HEK293 (cell line): ENCODE measurements at regions not wholly inside any gene's neighbourhood (a gene's known extent, or its start where the extent isn't known, plus 50 kb on each side); places are given as distances from the start of the nearest gene placed in this dataset.

ENCODE experiments used
- CTCF ChIA-PET: fragments of 350-600 bp; formaldehyde crosslinking; extraction: SDS; loops from one replicate; lab custom pipeline; 2021; ENCODE audit warnings: antibody characterized with exemption; lab: Yijun Ruan, JAX
- POLR2A ChIA-PET: fragments of 300-600 bp; formaldehyde crosslinking; extraction: SDS; loops from one replicate; lab custom pipeline; 2020; ENCODE audit warnings: antibody characterized with exemption, inconsistent platforms; lab: Yijun Ruan, JAX
- H3K27ac ChIP-seq: fragments of 200-500 bp; sonication (Bioruptor generic); 2 replicates; pipeline ENCODE4 v1.5.1; 2014; ENCODE audit warnings: low read depth, low read length, control low read depth, inconsistent platforms; ENCODE audit errors: extremely low read depth
- H3K36me3 ChIP-seq, 2 experiments: fragments of 200-500 bp in 1 of 2; sonication (Bioruptor generic) in 1 of 2; 1 replicate in 1 of 2; 2 replicates in 1 of 2; pipeline ENCODE4 v1.5.1; 2014 to 2017; ENCODE audit warnings: inconsistent platforms in 2 of 2, low read length in 2 of 2; ENCODE audit not compliant: control insufficient read depth in 2 of 2, insufficient read depth in 1 of 2
- H3K4me1 ChIP-seq: fragments of 200-500 bp; sonication (Bioruptor generic); 2 replicates; pipeline ENCODE4 v1.5.1; 2014; ENCODE audit warnings: mild to moderate bottlenecking, low read length, inconsistent platforms; ENCODE audit not compliant: control insufficient read depth, insufficient read depth
- H3K4me3 ChIP-seq: 2 replicates; pipeline ENCODE4 v1.5.1; 2011; ENCODE audit warnings: low read depth, mild to moderate bottlenecking, control low read depth, low read length, moderate library complexity
- H3K9me3 ChIP-seq: fragments of 200-500 bp; sonication (Bioruptor generic); 2 replicates; pipeline ENCODE4 v1.5.1; 2014; ENCODE audit warnings: low read depth, low read length, inconsistent platforms; ENCODE audit not compliant: control insufficient read depth, insufficient read depth
- CTCF ChIP-seq: fragments of 450-650 bp; formaldehyde crosslinking; IDR thresholded peaks from 2 replicates; pipeline ENCODE4 v1.5.1; 2016; ENCODE audit warnings: missing biosample characterization, missing genetic modification characterization
- EGR2 ChIP-seq: fragments of 450-650 bp; formaldehyde crosslinking; IDR thresholded peaks from 2 replicates; pipeline ENCODE4 v1.5.1; 2016; ENCODE audit warnings: low read depth, missing biosample characterization, missing genetic modification characterization
- GLI4 ChIP-seq: fragments of 450-650 bp; formaldehyde crosslinking; IDR thresholded peaks from 2 replicates; pipeline ENCODE4 v1.5.1; 2016; ENCODE audit warnings: missing biosample characterization, missing genetic modification characterization
- HOXC10 ChIP-seq: sonication (generic); formaldehyde crosslinking; IDR thresholded peaks from 2 replicates; pipeline ENCODE4 v1.8.1; 2023; ENCODE audit warnings: mild to moderate bottlenecking, missing genetic modification reagents
- KLF9 ChIP-seq: fragments of 450-650 bp; formaldehyde crosslinking; IDR thresholded peaks from 2 replicates; pipeline ENCODE4 v1.5.1; 2016; ENCODE audit warnings: missing biosample characterization, missing genetic modification characterization, low read depth
- MEIS1 ChIP-seq: sonication (generic); formaldehyde crosslinking; IDR thresholded peaks from 2 replicates; pipeline ENCODE4 v1.8.1; 2022; ENCODE audit warnings: missing genetic modification reagents, mild to moderate bottlenecking, borderline replicate concordance
- OSR2 ChIP-seq: fragments of 450-650 bp; formaldehyde crosslinking; IDR thresholded peaks from 2 replicates; pipeline ENCODE4 v1.5.1; 2016; ENCODE audit warnings: missing biosample characterization, missing genetic modification characterization
- RBAK ChIP-seq: fragments of 450-650 bp; formaldehyde crosslinking; IDR thresholded peaks from 2 replicates; pipeline ENCODE4 v1.5.1; 2016; ENCODE audit warnings: missing biosample characterization, missing genetic modification characterization
- SCRT1 ChIP-seq: fragments of 450-650 bp; formaldehyde crosslinking; IDR thresholded peaks from 2 replicates; pipeline ENCODE4 v1.5.1; 2016; ENCODE audit warnings: missing biosample characterization, missing genetic modification characterization, borderline replicate concordance
- TCF7L2 ChIP-seq: IDR thresholded peaks from 2 replicates; pipeline ENCODE4 v1.6.1; 2011; ENCODE audit warnings: low read depth, mild to moderate bottlenecking, inconsistent platforms, low read length, moderate library complexity, borderline replicate concordance
- ZBTB10 ChIP-seq: fragments of 450-650 bp; formaldehyde crosslinking; IDR thresholded peaks from 2 replicates; pipeline ENCODE4 v1.5.1; 2016; ENCODE audit warnings: missing biosample characterization, missing genetic modification characterization
- ZBTB21 ChIP-seq: fragments of 450-650 bp; formaldehyde crosslinking; IDR thresholded peaks from 2 replicates; pipeline ENCODE4 v1.5.1; 2017; ENCODE audit warnings: missing biosample characterization, missing genetic modification characterization
- ZEB2 ChIP-seq: fragments of 450-650 bp; formaldehyde crosslinking; IDR thresholded peaks from 2 replicates; pipeline ENCODE4 v1.5.1; 2016; ENCODE audit warnings: missing biosample characterization, missing genetic modification characterization
- ZFP69B ChIP-seq: fragments of 450-650 bp; formaldehyde crosslinking; IDR thresholded peaks from 2 replicates; pipeline ENCODE4 v1.5.1; 2016; ENCODE audit warnings: missing biosample characterization, missing genetic modification characterization
- ZNF112 ChIP-seq: fragments of 450-650 bp; formaldehyde crosslinking; IDR thresholded peaks from 2 replicates; pipeline ENCODE4 v1.5.0; 2017; ENCODE audit warnings: missing biosample characterization, missing genetic modification characterization
- ZNF175 ChIP-seq: fragments of 450-650 bp; formaldehyde crosslinking; IDR thresholded peaks from 2 replicates; pipeline ENCODE4 v1.5.1; 2016; ENCODE audit warnings: missing biosample characterization, missing genetic modification characterization
- ZNF202 ChIP-seq: fragments of 450-650 bp; formaldehyde crosslinking; IDR thresholded peaks from 2 replicates; pipeline ENCODE4 v1.5.1; 2016; ENCODE audit warnings: missing biosample characterization, missing genetic modification characterization, borderline replicate concordance
- ZNF248 ChIP-seq: fragments of 450-650 bp; formaldehyde crosslinking; IDR thresholded peaks from 2 replicates; pipeline ENCODE4 v1.5.1; 2017; ENCODE audit warnings: missing biosample characterization, missing genetic modification characterization
- ZNF274 ChIP-seq, 2 experiments: fragments of 200-500 bp in 1 of 2; fragments of 450-650 bp in 1 of 2; sonication (Bioruptor generic) in 1 of 2; formaldehyde crosslinking in 1 of 2; IDR thresholded peaks; 2 replicates each; pipeline versions ENCODE4 v1.5.1 to v1.6.1; 2014 to 2016; ENCODE audit warnings: borderline replicate concordance in 1 of 2, inconsistent platforms in 1 of 2, low read length in 1 of 2, missing biosample characterization in 1 of 2, missing genetic modification characterization in 1 of 2
- ZNF311 ChIP-seq: fragments of 450-650 bp; formaldehyde crosslinking; IDR thresholded peaks from 2 replicates; pipeline ENCODE4 v1.5.1; 2017; ENCODE audit warnings: missing biosample characterization, missing genetic modification characterization, borderline replicate concordance
- ZNF530 ChIP-seq: fragments of 450-650 bp; formaldehyde crosslinking; IDR thresholded peaks from 2 replicates; pipeline ENCODE4 v1.5.1; 2016; ENCODE audit warnings: low read depth, missing biosample characterization, missing genetic modification characterization
- ZNF561 ChIP-seq: fragments of 450-650 bp; IDR thresholded peaks from 2 replicates; pipeline ENCODE4 v1.5.1; 2018; ENCODE audit warnings: missing biosample characterization, missing genetic modification characterization, borderline replicate concordance
- ZNF585B ChIP-seq: fragments of 450-650 bp; formaldehyde crosslinking; IDR thresholded peaks from 2 replicates; pipeline ENCODE4 v1.5.1; 2016; ENCODE audit warnings: missing biosample characterization, missing genetic modification characterization
- ZNF600 ChIP-seq: fragments of 450-650 bp; formaldehyde crosslinking; IDR thresholded peaks from 2 replicates; pipeline ENCODE4 v1.5.1; 2016; ENCODE audit warnings: missing biosample characterization, missing genetic modification characterization
- ZNF623 ChIP-seq: fragments of 450-650 bp; formaldehyde crosslinking; IDR thresholded peaks from 2 replicates; pipeline ENCODE4 v1.5.1; 2016; ENCODE audit warnings: missing biosample characterization, missing genetic modification characterization
- ZNF654 ChIP-seq: fragments of 450-650 bp; formaldehyde crosslinking; IDR thresholded peaks from 2 replicates; pipeline ENCODE4 v1.5.1; 2016; ENCODE audit warnings: low read depth, missing biosample characterization, missing genetic modification characterization
- ZNF768 ChIP-seq: fragments of 450-650 bp; formaldehyde crosslinking; IDR thresholded peaks from 2 replicates; pipeline ENCODE4 v1.5.1; 2018; ENCODE audit warnings: missing biosample characterization, mild to moderate bottlenecking, missing genetic modification characterization
- ZNF776 ChIP-seq: fragments of 450-650 bp; formaldehyde crosslinking; IDR thresholded peaks from 2 replicates; pipeline ENCODE4 v1.5.0; 2017; ENCODE audit warnings: missing biosample characterization, missing genetic modification characterization, borderline replicate concordance
- ZNF777 ChIP-seq: fragments of 450-650 bp; formaldehyde crosslinking; IDR thresholded peaks from 2 replicates; pipeline ENCODE4 v1.5.1; 2017; ENCODE audit warnings: missing biosample characterization, missing genetic modification characterization, borderline replicate concordance
- ZNF785 ChIP-seq: fragments of 450-650 bp; formaldehyde crosslinking; IDR thresholded peaks from 2 replicates; pipeline ENCODE4 v1.5.1; 2016; ENCODE audit warnings: missing biosample characterization, missing genetic modification characterization
- ZNF791 ChIP-seq: fragments of 450-650 bp; formaldehyde crosslinking; IDR thresholded peaks from 2 replicates; pipeline ENCODE4 v1.5.1; 2016; ENCODE audit warnings: missing biosample characterization, missing genetic modification characterization
- ZSCAN30 ChIP-seq: fragments of 450-650 bp; IDR thresholded peaks from 2 replicates; pipeline ENCODE4 v1.5.1; 2018; ENCODE audit warnings: missing biosample characterization, mild to moderate bottlenecking, missing genetic modification characterization, moderate library complexity
- TF ChIP-seq, protein P1 (sequence below): fragments of 450-650 bp; formaldehyde crosslinking; IDR thresholded peaks from 2 replicates; pipeline ENCODE4 v1.5.1; 2017; ENCODE audit warnings: missing biosample characterization, missing genetic modification characterization

GRCh38 chr3:144822671-144823070 is 851.0 kb downstream of the DIPK2A start:
- no peaks in the 10 kb centered on the region for H3K9me3 ChIP-seq
- H3K36me3 ChIP-seq: no peaks in the 10 kb centered on the region
- H3K27ac ChIP-seq: no peak overlapping the region
- ChIA-PET CTCF (no interaction called here), POLR2A (no interaction called here)
- H3K4me3 ChIP-seq: no peak overlapping the region
- H3K4me1 ChIP-seq: no peaks in the 10 kb centered on the region
- TF ChIP-seq ZNF274 (IDR thresholded peaks at IDR 0.05; ENCODE audit: low read length) (no peak), ZNF274 (tag by site-specific recombination; IDR thresholded peaks at IDR 0.05; ENCODE audit: borderline replicate concordance) (no peak), ZNF654 (tag by site-specific recombination) (no peak), ZNF785 (tag by site-specific recombination) (no peak), SCRT1 (tag by site-specific recombination) (no peak), ZNF777 (tag by site-specific recombination) (no peak), ZNF768 (no peak), ZFP69B (tag by site-specific recombination) (no peak), ZNF585B (tag by site-specific recombination) (no peak), ZNF776 (tag by site-specific recombination) (no peak), ZNF791 (tag by site-specific recombination) (no peak), ZNF311 (tag by site-specific recombination) (no peak), ZBTB21 (tag by site-specific recombination) (no peak), MEIS1 (CRISPR knock-in tag) (no peak), ZNF561 (tag by site-specific recombination) (no peak), ZSCAN30 (no peak), ZNF248 (no peak), EGR2 (no peak), RBAK (tag by site-specific recombination) (no peak)

GRCh38 chr3:144831955-144832716 is 860.5 kb downstream of the DIPK2A start:
- no peaks in the 10 kb centered on the region for H3K4me1 ChIP-seq
- no peak overlapping the region for H3K27ac ChIP-seq
- no peaks in the 10 kb centered on the region for H3K9me3 ChIP-seq
- ChIA-PET POLR2A (no interaction called here), CTCF (no interaction called here)
- TF ChIP-seq KLF9 (tag by site-specific recombination) (no peak), ZNF530 (tag by site-specific recombination) (no peak), ZNF623 (no peak), TCF7L2 (no peak), ZBTB10 (tag by site-specific recombination) (no peak), HOXC10 (CRISPR knock-in tag) (no peak), ZEB2 (no peak), GLI4 (tag by site-specific recombination) (no peak), ZNF175 (tag by site-specific recombination) (no peak), OSR2 (tag by site-specific recombination) (no peak), ZNF112 (tag by site-specific recombination) (no peak), ZNF202 (tag by site-specific recombination) (no peak), ZNF600 (tag by site-specific recombination) (no peak), CTCF (tag by site-specific recombination) (no peak)
- TF ChIP-seq, protein P1, sequence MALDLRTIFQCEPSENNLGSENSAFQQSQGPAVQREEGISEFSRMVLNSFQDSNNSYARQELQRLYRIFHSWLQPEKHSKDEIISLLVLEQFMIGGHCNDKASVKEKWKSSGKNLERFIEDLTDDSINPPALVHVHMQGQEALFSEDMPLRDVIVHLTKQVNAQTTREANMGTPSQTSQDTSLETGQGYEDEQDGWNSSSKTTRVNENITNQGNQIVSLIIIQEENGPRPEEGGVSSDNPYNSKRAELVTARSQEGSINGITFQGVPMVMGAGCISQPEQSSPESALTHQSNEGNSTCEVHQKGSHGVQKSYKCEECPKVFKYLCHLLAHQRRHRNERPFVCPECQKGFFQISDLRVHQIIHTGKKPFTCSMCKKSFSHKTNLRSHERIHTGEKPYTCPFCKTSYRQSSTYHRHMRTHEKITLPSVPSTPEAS: no peak
- no peak overlapping the region for H3K4me3 ChIP-seq
- no peaks in the 10 kb centered on the region for H3K36me3 ChIP-seq
